GM23248 (cell line): ENCODE measurements at regions not wholly inside any gene's neighbourhood (a gene's known extent, or its start where the extent isn't known, plus 50 kb on each side); places are given as distances from the start of the nearest gene placed in this dataset.

Experiments
- EZH2 ChIP-seq: fragments of 200-600 bp; sonication (generic); IDR thresholded peaks from 2 replicates; pipeline ENCODE4 v1.6.1; 2018; ENCODE audit warnings: antibody characterized with exemption, mild to moderate bottlenecking; ENCODE audit not compliant: insufficient read depth, poor library complexity, severe bottlenecking
- EZH2phosphoT487 ChIP-seq: fragments of 200-600 bp; sonication (generic); IDR thresholded peaks from 2 replicates; pipeline ENCODE4 v1.6.1; 2018; ENCODE audit warnings: antibody characterized with exemption, moderate library complexity, mild to moderate bottlenecking, low read depth; ENCODE audit not compliant: insufficient read depth

GRCh38 chr6:148027201-148027600 lies 315.4 kb upstream of the SASH1 start:
- TF ChIP-seq EZH2: no peak
- no peak for TF ChIP-seq EZH2phosphoT487
